ENCODE measurements at regions not wholly inside any gene's neighbourhood (a gene's known extent, or its start where the extent isn't known, plus 50 kb on each side); places are given as distances from the start of the nearest gene placed in this dataset.

- TF ChIP-seq CTCF (IDR thresholded peaks at IDR 0.05) (no peak), POLR2A (IDR thresholded peaks at IDR 0.05) (no peak)
Measured at GRCh38 chr6:16949716-16950115, 152.1 kb upstream of the STMND1 start.
